Mesenchymal stem cell (in vitro differentiated cells and primary cell): ENCODE measurements at regions not wholly inside any gene's neighbourhood (a gene's known extent, or its start where the extent isn't known, plus 50 kb on each side); places are given as distances from the start of the nearest gene placed in this dataset.

Source experiments
- DNase-seq: peaks from one replicate; pipeline ENCODE4 v3.0.0-alpha.2; 2013
- H2AFZ ChIP-seq: one replicate; pipeline ENCODE4 v1.6.1; 2013; ENCODE audit warnings: low read depth, mild to moderate bottlenecking, control low read depth, inconsistent platforms, low read length, moderate library complexity
- H2AK5ac ChIP-seq: 2 replicates; pipeline ENCODE4 v1.6.1; 2013; ENCODE audit warnings: low read length, moderate library complexity, mild to moderate bottlenecking, inconsistent platforms; ENCODE audit not compliant: severe bottlenecking
- H2BK120ac ChIP-seq: one replicate; pipeline ENCODE4 v1.6.1; 2013; ENCODE audit warnings: low read depth, mild to moderate bottlenecking, inconsistent platforms, low read length, moderate library complexity
- H2BK12ac ChIP-seq, 2 experiments: one replicate each; pipeline ENCODE4 v1.6.1; 2013; ENCODE audit warnings: inconsistent platforms in 2 of 2, low read length in 2 of 2, mild to moderate bottlenecking in 2 of 2, moderate library complexity in 2 of 2, control low read depth in 1 of 2
- H2BK15ac ChIP-seq: one replicate; pipeline ENCODE4 v1.6.1; 2013; ENCODE audit warnings: mild to moderate bottlenecking, low read depth, inconsistent platforms; ENCODE audit not compliant: poor library complexity, severe bottlenecking
- H2BK5ac ChIP-seq: 2 replicates; pipeline ENCODE4 v1.6.1; 2013; ENCODE audit warnings: low read depth, mild to moderate bottlenecking, low read length, control low read depth, inconsistent platforms; ENCODE audit not compliant: poor library complexity, severe bottlenecking
- H3K14ac ChIP-seq, 2 experiments: one replicate each; pipeline ENCODE4 v1.6.1; 2013; ENCODE audit warnings: inconsistent platforms in 2 of 2, low read length in 2 of 2, control low read depth in 1 of 2, mild to moderate bottlenecking in 1 of 2, moderate library complexity in 1 of 2
- H3K18ac ChIP-seq, 2 experiments: one replicate each; pipeline ENCODE4 v1.6.1; 2013; ENCODE audit warnings: inconsistent platforms in 2 of 2, low read length in 2 of 2, control low read depth in 1 of 2, low read depth in 1 of 2, mild to moderate bottlenecking in 1 of 2
- H3K23ac ChIP-seq, 2 experiments: one replicate each; pipeline ENCODE4 v1.6.1; 2013; ENCODE audit warnings: inconsistent platforms in 2 of 2, low read length in 2 of 2, mild to moderate bottlenecking in 2 of 2, moderate library complexity in 2 of 2, control low read depth in 1 of 2
- H3K27ac ChIP-seq: 2 replicates; pipeline ENCODE4 v1.5.1; 2013; ENCODE audit warnings: mild to moderate bottlenecking, moderate library complexity, low read length, control low read depth, inconsistent platforms; ENCODE audit not compliant: poor library complexity, severe bottlenecking
- H3K27me3 ChIP-seq, 2 experiments: 2 replicates each; pipeline versions ENCODE4 v1.6.1 to v1.7.0; 2013; ENCODE audit warnings: low read length in 2 of 2, mild to moderate bottlenecking in 2 of 2, moderate library complexity in 2 of 2, control low read depth in 1 of 2, inconsistent platforms in 1 of 2; ENCODE audit not compliant: control insufficient read depth in 1 of 2, insufficient read depth in 1 of 2
- H3K36me3 ChIP-seq, 2 experiments: 2 replicates each; pipeline versions ENCODE4 v1.6.1 to v1.7.0; 2013; ENCODE audit warnings: low read length in 2 of 2, control low read depth in 1 of 2, inconsistent platforms in 1 of 2, low read depth in 1 of 2, mild to moderate bottlenecking in 1 of 2; ENCODE audit not compliant: insufficient read depth in 2 of 2, control insufficient read depth in 1 of 2
- H3K4ac ChIP-seq, 2 experiments: one replicate each; pipeline ENCODE4 v1.6.1; 2013; ENCODE audit warnings: inconsistent platforms in 2 of 2, low read length in 2 of 2, mild to moderate bottlenecking in 2 of 2, moderate library complexity in 2 of 2, control low read depth in 1 of 2, low read depth in 1 of 2
- H3K4me1 ChIP-seq: 2 replicates; pipeline ENCODE4 v1.6.1; 2013; ENCODE audit warnings: low read depth, low read length, control low read depth; ENCODE audit not compliant: control insufficient read depth, insufficient read depth
- H3K4me2 ChIP-seq: 2 replicates; pipeline ENCODE4 v1.6.1; 2013; ENCODE audit warnings: low read length, mild to moderate bottlenecking, inconsistent platforms; ENCODE audit not compliant: poor library complexity, severe bottlenecking
- H3K4me3 ChIP-seq, 2 experiments: 2 replicates each; pipeline versions ENCODE4 v1.5.1 to v1.7.0; 2013; ENCODE audit warnings: low read length in 2 of 2, mild to moderate bottlenecking in 2 of 2, control low read depth in 1 of 2, low read depth in 1 of 2; ENCODE audit not compliant: insufficient read depth in 1 of 2
- H3K79me1 ChIP-seq: replicated peaks from 2 replicates; pipeline ENCODE4 v1.6.1; 2013; ENCODE audit warnings: mild to moderate bottlenecking, control low read depth, low read length, inconsistent platforms; ENCODE audit not compliant: poor library complexity, severe bottlenecking
- H3K9ac ChIP-seq: 2 replicates; pipeline ENCODE4 v1.7.0; 2013; ENCODE audit warnings: mild to moderate bottlenecking, low read length, moderate library complexity
- H3K9me3 ChIP-seq: 2 replicates; pipeline ENCODE4 v1.7.0; 2013; ENCODE audit warnings: mild to moderate bottlenecking, low read length; ENCODE audit not compliant: control insufficient read depth
- H4K8ac ChIP-seq: one replicate; pipeline ENCODE4 v1.6.1; 2013; ENCODE audit warnings: inconsistent platforms, mild to moderate bottlenecking, low read length, moderate library complexity
- H4K91ac ChIP-seq: one replicate; pipeline ENCODE4 v1.6.1; 2013; ENCODE audit warnings: mild to moderate bottlenecking, low read length, inconsistent platforms
- WGBS: methylation state at CpG from one replicate; pipeline ENCODE4 v1.1.7; 2013; ENCODE audit warnings: mixed read lengths; 5-methylcytosine and 5-hydroxymethylcytosine counted together

DNA sequence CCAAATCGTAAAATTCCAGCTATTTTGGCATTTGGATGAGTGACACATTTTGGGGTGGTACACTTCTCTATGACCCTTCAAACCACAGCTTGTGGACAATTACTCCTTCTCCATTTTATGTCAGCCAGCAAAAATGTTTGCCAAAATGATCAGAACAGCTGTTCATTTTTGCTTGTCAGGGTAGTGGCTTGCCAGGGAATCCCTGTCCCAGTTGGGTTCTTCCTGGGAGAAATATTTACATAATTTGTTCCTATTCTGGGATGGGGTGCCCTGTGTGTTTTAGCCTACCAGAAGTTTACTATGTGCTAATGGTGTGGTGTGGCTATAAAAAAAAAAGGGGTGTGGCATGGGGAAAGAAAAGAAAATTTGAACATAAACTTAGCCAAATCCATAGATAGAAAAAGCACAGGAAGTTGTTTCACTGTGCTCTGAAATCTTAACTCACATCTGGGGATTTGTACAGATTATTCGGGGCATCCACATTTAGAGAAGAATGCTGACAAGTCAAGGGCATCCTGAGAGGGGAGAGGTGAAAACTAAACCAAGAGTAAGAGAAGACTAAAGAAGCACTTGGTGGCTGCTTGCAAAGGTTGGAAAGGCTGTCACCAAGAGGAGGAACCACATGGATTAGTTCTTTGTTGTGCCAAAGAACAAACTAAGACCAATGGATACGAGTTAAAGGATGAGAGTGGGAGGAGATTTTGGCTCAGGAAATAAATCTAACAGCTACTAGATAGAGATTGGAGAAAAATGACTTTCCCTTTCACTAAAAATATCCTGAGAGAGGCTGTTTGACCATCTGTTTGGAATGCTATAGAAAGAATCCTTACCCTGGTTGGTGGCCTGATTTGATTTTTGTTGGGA lies 55.2 kb upstream of the RBM24 start:
- no peak overlapping the region for H3K9ac ChIP-seq
- no peak overlapping the region for H3K27ac ChIP-seq
- no peak overlapping the region for H3K18ac ChIP-seq
- no peak overlapping the region for H2BK120ac ChIP-seq
- H3K4me2 ChIP-seq = no peak overlapping the region
- H4K8ac ChIP-seq = no peak overlapping the region
- H2BK15ac ChIP-seq = no peak overlapping the region
- no peak overlapping the region for H2AFZ ChIP-seq
- H2AK5ac ChIP-seq = no peak overlapping the region
- no peaks in the 10 kb centered on the region for H3K36me3 ChIP-seq
- DNase-seq = no peak
- 73% methylated on average over 3 of the region's 3 CpGs for WGBS
- no peak overlapping the region for H3K4ac ChIP-seq
- no peaks in the 10 kb centered on the region for H3K27me3 ChIP-seq
- H2BK12ac ChIP-seq = no peak overlapping the region
- no peak overlapping the region for H2BK5ac ChIP-seq
- no peak overlapping the region for H3K4me3 ChIP-seq
- no peaks in the 10 kb centered on the region for H3K4me1 ChIP-seq
- no peaks in the 10 kb centered on the region for H3K9me3 ChIP-seq
- H3K23ac ChIP-seq = no peak overlapping the region
- no peak overlapping the region for H3K14ac ChIP-seq
- no peak overlapping the region for H4K91ac ChIP-seq
- H3K79me1 ChIP-seq = no peaks in the 10 kb centered on the region

DNA sequence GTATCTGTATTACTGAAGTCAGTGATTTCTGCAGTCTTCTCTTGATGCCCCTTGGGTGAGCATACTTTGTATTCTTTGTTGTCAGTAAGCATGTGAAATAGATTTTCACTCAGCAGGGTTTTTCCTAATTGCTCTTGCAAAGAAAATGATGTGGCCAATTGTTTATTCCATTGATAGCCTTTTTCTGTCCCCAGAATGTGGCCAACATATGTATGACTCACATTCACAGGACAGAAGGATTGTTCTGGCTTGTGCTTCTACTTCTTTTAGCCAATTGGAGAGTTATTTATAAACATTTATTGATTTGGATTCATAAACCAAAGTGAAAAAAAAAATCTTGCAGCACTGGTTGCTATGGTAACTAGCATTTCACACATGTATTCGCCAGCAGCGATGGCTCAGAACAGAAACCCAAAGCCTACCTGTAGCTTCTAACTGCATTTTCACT lies 54.4 kb upstream of the RBM24 start:
- H3K79me1 ChIP-seq = no peaks in the 10 kb centered on the region
- no peak overlapping the region for H3K4me2 ChIP-seq
- no peak overlapping the region for H3K23ac ChIP-seq
- WGBS = 100% methylated on average over 2 of the region's 2 CpGs
- DNase-seq = peak; percentile 33
- H3K27me3 ChIP-seq = no peaks in the 10 kb centered on the region
- H3K36me3 ChIP-seq = no peaks in the 10 kb centered on the region
- no peak overlapping the region for H2BK12ac ChIP-seq
- no peak overlapping the region for H2BK5ac ChIP-seq
- no peak overlapping the region for H3K4ac ChIP-seq
- no peak overlapping the region for H3K18ac ChIP-seq
- H2AK5ac ChIP-seq = no peak overlapping the region
- no peak overlapping the region for H2AFZ ChIP-seq
- no peaks in the 10 kb centered on the region for H3K9me3 ChIP-seq
- H2BK120ac ChIP-seq = no peak overlapping the region
- H3K27ac ChIP-seq = no peak overlapping the region
- H3K14ac ChIP-seq = no peak overlapping the region
- no peak overlapping the region for H4K8ac ChIP-seq
- H2BK15ac ChIP-seq = no peak overlapping the region
- H4K91ac ChIP-seq = no peak overlapping the region
- H3K4me3 ChIP-seq = no peak overlapping the region
- peak overlapping the region; percentile 2 for H3K9ac ChIP-seq
- H3K4me1 ChIP-seq = no peaks in the 10 kb centered on the region

DNA sequence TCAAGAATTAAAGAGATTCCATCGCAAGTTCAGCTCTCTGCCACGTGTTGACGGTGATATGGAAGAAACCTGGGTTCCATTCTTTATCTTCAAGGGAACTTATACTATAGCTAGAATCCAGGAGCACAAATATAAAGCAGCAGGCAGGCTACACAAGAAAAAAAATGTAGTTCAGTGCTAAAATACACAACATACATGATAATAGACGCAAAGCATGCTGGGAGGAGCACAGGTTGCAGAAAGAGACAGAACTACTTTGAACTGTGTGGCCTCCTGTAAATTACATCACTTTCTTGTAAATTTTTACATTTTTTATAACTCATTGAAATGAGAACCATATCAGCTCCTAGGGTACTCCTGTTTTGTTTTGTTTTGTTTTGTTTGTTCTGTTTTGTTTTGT lies 53.8 kb upstream of the RBM24 start:
- Histone ChIP-seq H4K91ac (no peak overlapping the region), H3K23ac (no peak overlapping the region), H3K27ac (no peak overlapping the region), H3K4me2 (no peak overlapping the region), H2AK5ac (no peak overlapping the region), H2AFZ (no peak overlapping the region), H3K18ac (no peak overlapping the region), H3K4me3 (no peak overlapping the region), H3K4me1 (no peaks in the 10 kb centered on the region), H3K14ac (no peak overlapping the region), H3K36me3 (no peaks in the 10 kb centered on the region), H2BK5ac (no peak overlapping the region), H2BK15ac (no peak overlapping the region), H4K8ac (no peak overlapping the region), H3K79me1 (no peaks in the 10 kb centered on the region), H2BK120ac (no peak overlapping the region), H3K4ac (no peak overlapping the region), H3K9me3 (no peaks in the 10 kb centered on the region), H2BK12ac (no peak overlapping the region), H3K9ac (peak overlapping the region; percentile 2), H3K27me3 (no peaks in the 10 kb centered on the region)
- WGBS = 96% methylated on average over 4 of the region's 4 CpGs
- no peak for DNase-seq
